ENCODE measurements at regions not wholly inside any gene's neighbourhood (a gene's known extent, or its start where the extent isn't known, plus 50 kb on each side); places are given as distances from the start of the nearest gene placed in this dataset.
"Not testable (repeated sequence)": the region's sequence is repeated elsewhere in the genome, so short reads cannot be mapped to it uniquely, and the experiment has no call there.

DNA sequence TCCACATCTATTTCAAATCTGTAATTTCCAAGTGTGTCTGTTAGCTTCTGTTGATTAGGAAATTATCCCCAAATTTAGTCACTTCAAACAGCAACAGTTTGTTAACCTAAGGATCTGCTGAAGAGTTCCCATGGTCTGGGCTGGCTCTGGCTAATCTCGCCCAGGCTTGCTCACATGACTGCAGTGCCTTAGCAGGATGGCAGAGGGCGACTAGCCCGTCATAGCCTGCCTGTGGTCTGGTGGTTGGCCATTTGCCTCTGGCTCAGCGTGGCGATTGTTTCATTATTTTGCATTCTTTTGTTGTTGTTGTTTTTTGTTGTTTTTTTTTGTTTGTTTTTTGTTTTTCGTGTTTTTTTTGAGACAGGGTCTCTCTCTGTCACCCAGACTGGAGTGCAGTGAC, 264.0 kb downstream of the TRIML1 start:
- no peaks in the 10 kb centered on the region for H3K36me3 Mint-ChIP-seq (ENCODE audit: low read depth)
- no peak overlapping the region for H3K4me3 Mint-ChIP-seq
- no peak for TF ChIP-seq CTCF (IDR thresholded peaks at IDR 0.05; ENCODE audit: unreplicated experiment in 3 of 3)
- no peaks in the 10 kb centered on the region for H3K27me3 Mint-ChIP-seq (ENCODE audit: low read depth)
- no peaks in the 10 kb centered on the region for H3K9me3 Mint-ChIP-seq
- H3K27ac Mint-ChIP-seq, result no peak overlapping the region
- no peaks in the 10 kb centered on the region for H3K4me1 Mint-ChIP-seq

DNA sequence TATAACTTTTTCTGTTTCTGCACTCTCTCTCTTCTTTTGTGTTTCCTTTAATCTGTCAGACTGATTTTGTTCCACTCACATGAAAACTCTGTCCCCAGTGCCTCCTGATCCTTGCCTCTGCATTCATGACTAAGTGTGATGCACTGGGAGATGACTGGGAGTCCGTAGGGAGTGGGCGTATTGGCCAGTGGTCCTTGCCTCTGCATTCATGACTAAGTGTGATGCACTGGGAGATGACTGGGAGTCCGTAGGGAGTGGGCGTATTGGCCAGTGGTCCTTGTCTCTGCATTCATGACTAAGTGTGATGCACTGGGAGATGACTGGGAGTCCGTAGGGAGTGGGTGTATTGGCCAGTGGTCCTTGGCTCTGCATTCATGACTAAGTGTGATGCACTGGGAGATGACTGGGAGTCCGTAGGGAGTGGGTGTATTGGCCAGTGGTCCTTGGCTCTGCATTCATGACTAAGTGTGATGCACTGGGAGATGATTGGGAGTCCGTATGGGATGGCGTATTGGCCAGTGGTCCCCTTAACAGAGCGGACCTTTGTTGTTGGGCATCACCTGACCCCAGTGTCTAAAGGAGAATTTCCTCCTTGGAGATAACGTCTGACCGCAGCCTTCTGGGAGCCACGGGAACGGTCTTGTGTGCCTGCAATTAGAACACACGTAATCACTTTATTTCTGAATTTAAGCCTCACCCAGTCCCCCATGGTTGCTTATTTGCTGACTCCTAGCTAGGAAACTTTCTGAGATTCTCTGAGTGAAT, 266.0 kb downstream of the TRIML1 start:
- not testable (repeated sequence) for H3K4me1 Mint-ChIP-seq; H3K27ac Mint-ChIP-seq; H3K9me3 Mint-ChIP-seq; H3K27me3 Mint-ChIP-seq (ENCODE audit: low read depth); H3K4me3 Mint-ChIP-seq; H3K36me3 Mint-ChIP-seq (ENCODE audit: low read depth)

- Mint-ChIP-seq H3K27me3 (ENCODE audit: low read depth) (peaks cover 3% of the 10 kb centered on the region), H3K27ac (no peak overlapping the region), H3K4me1 (no peaks in the 10 kb centered on the region), H3K4me3 (no peak overlapping the region), H3K36me3 (ENCODE audit: low read depth) (no peaks in the 10 kb centered on the region), H3K9me3 (no peaks in the 10 kb centered on the region)
- no peak for TF ChIP-seq CTCF (IDR thresholded peaks at IDR 0.05; ENCODE audit: unreplicated experiment in 3 of 3)
These were observed 269.2 kb downstream of the TRIML1 start for GRCh38 chr4:188408244-188409030.

DNA sequence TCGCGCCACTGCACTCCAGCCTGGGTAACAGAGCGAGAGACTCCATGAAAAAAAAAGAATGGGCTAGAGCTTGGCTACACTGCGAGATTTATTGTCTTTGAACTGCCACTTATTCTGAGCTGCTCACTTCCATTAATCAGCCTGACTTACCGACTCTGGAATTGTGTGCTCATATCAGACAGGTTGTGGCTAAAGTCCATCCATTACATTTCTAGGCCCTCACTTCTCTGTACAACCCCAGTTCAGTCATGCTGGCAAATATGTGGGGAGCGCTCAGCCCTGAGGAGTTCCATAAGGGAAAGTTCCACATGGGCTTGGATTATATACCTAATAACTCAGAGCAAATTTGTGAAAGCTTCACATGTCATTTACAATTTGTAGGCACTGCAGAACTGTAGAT, 270.6 kb downstream of the TRIML1 start:
- TF ChIP-seq CTCF (IDR thresholded peaks at IDR 0.05; ENCODE audit: unreplicated experiment in 3 of 3), result no peak
- Mint-ChIP-seq H3K4me1 (no peaks in the 10 kb centered on the region), H3K4me3 (no peak overlapping the region), H3K27ac (no peak overlapping the region), H3K27me3 (ENCODE audit: low read depth) (peaks cover 3% of the 10 kb centered on the region), H3K9me3 (no peaks in the 10 kb centered on the region), H3K36me3 (ENCODE audit: low read depth) (no peaks in the 10 kb centered on the region)

GRCh38 chr4:188411805-188412204, 272.6 kb downstream of the TRIML1 start:
- Mint-ChIP-seq H3K4me3 (no peak overlapping the region), H3K27ac (no peak overlapping the region), H3K27me3 (ENCODE audit: low read depth) (peaks cover 3% of the 10 kb centered on the region), H3K9me3 (peaks cover 2% of the 10 kb centered on the region), H3K36me3 (ENCODE audit: low read depth) (no peaks in the 10 kb centered on the region), H3K4me1 (no peaks in the 10 kb centered on the region)
- TF ChIP-seq CTCF (IDR thresholded peaks at IDR 0.05; ENCODE audit: unreplicated experiment in 3 of 3), result no peak

GRCh38 chr4:188412499-188412898, 273.3 kb downstream of the TRIML1 start:
- peaks cover 3% of the 10 kb centered on the region for H3K27me3 Mint-ChIP-seq (ENCODE audit: low read depth)
- H3K4me1 Mint-ChIP-seq, result no peaks in the 10 kb centered on the region
- no peak overlapping the region for H3K4me3 Mint-ChIP-seq
- H3K36me3 Mint-ChIP-seq (ENCODE audit: low read depth), result no peaks in the 10 kb centered on the region
- H3K9me3 Mint-ChIP-seq, result peaks cover 2% of the 10 kb centered on the region
- no peak for TF ChIP-seq CTCF (IDR thresholded peaks at IDR 0.05; ENCODE audit: unreplicated experiment in 3 of 3)
- H3K27ac Mint-ChIP-seq, result no peak overlapping the region

All from nephron (organoid).